HG02798 (cell line): ENCODE measurements at regions not wholly inside any gene's neighbourhood (a gene's known extent, or its start where the extent isn't known, plus 50 kb on each side); places are given as distances from the start of the nearest gene placed in this dataset.

Experiments used
- ATAC-seq: cut with Tn5 transposase; IDR thresholded peaks from one replicate; pipeline ENCODE4 v1.9.1; 2021; ENCODE audit warnings: mild to moderate bottlenecking; ENCODE audit not compliant: unreplicated experiment, poor library complexity

- ATAC-seq, result no peak
These were observed 566.8 kb downstream of the EPHA4 start for GRCh38 chr2:221005338-221005737.

- no peak for ATAC-seq
These were observed 566.0 kb downstream of the EPHA4 start for GRCh38 chr2:221006084-221006483.

- ATAC-seq, result no peak
These were observed 555.6 kb downstream of the EPHA4 start for GRCh38 chr2:221016551-221016950.

GRCh38 chr2:221018262-221018661, 553.8 kb downstream of the EPHA4 start:
- no peak for ATAC-seq

- ATAC-seq, result no peak
These were observed 552.4 kb downstream of the EPHA4 start for GRCh38 chr2:221019668-221020067.

GRCh38 chr2:221022554-221022953, 549.5 kb downstream of the EPHA4 start:
- no peak for ATAC-seq

GRCh38 chr2:221025398-221025797, 546.7 kb downstream of the EPHA4 start:
- ATAC-seq, result no peak

- ATAC-seq, result no peak
These were observed 537.9 kb downstream of the EPHA4 start for GRCh38 chr2:221034026-221034701.

- ATAC-seq, result no peak
These were observed 537.1 kb downstream of the EPHA4 start for GRCh38 chr2:221034973-221035372.

- ATAC-seq, result no peak
These were observed 529.2 kb downstream of the EPHA4 start for GRCh38 chr2:221042926-221043325.

GRCh38 chr2:221044781-221045180, 527.3 kb downstream of the EPHA4 start:
- no peak for ATAC-seq

GRCh38 chr2:221050020-221050795, 521.9 kb downstream of the EPHA4 start:
- ATAC-seq, result peak; percentile 67

- ATAC-seq, result no peak
These were observed 520.9 kb downstream of the EPHA4 start for GRCh38 chr2:221051162-221051561.

- ATAC-seq, result no peak
These were observed 511.7 kb downstream of the EPHA4 start for GRCh38 chr2:221060376-221060775.

- ATAC-seq, result no peak
These were observed 508.5 kb downstream of the EPHA4 start for GRCh38 chr2:221063568-221063967.

GRCh38 chr2:221064058-221064854, 507.8 kb downstream of the EPHA4 start:
- ATAC-seq, result no peak

- no peak for ATAC-seq
These were observed 507.2 kb downstream of the EPHA4 start for GRCh38 chr2:221064880-221065279.

GRCh38 chr2:221068123-221068522, 504.0 kb downstream of the EPHA4 start:
- no peak for ATAC-seq

GRCh38 chr2:221070106-221070505, 502.0 kb downstream of the EPHA4 start:
- no peak for ATAC-seq

- ATAC-seq, result no peak
These were observed 498.6 kb downstream of the EPHA4 start for GRCh38 chr2:221073326-221074049.
